ENCODE measurements at regions not wholly inside any gene's neighbourhood (a gene's known extent, or its start where the extent isn't known, plus 50 kb on each side); places are given as distances from the start of the nearest gene placed in this dataset.
A peak's percentile ranks its signal among the peaks of the same experiment; 100 is the strongest.

DNA sequence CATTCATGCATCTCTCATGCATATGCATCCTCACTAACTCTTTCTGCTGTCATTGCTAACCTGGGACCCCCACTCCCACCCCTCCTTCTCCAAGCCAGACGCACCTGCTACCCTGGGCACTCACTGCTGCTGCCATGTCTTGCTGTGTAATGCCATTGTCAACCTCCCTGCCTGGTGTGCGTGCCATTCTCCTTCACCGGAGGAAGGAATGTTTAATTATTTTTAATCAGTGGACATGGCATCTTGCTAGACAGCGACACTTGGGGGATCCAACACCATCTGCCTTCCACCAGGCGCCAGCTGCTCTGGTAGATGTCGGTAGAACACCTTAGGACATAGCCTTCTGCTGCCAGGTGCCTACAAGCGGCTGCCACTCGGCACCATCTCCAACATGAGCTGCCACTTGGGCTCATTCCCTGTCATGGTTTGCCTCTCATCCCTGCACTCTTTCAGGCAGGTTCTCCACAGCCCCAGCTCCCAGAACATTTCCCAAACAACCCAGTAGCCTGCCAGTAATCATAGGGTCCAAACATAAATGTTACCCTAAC is 306.9 kb downstream of the TTLL7 start:
- DNase-seq (ENCODE audit: low spot score) (no peak), ATAC-seq (ENCODE audit: insufficient number of reproducible peaks, low FRiP score, low read depth) (no peak)
- TF ChIP-seq, protein P1, sequence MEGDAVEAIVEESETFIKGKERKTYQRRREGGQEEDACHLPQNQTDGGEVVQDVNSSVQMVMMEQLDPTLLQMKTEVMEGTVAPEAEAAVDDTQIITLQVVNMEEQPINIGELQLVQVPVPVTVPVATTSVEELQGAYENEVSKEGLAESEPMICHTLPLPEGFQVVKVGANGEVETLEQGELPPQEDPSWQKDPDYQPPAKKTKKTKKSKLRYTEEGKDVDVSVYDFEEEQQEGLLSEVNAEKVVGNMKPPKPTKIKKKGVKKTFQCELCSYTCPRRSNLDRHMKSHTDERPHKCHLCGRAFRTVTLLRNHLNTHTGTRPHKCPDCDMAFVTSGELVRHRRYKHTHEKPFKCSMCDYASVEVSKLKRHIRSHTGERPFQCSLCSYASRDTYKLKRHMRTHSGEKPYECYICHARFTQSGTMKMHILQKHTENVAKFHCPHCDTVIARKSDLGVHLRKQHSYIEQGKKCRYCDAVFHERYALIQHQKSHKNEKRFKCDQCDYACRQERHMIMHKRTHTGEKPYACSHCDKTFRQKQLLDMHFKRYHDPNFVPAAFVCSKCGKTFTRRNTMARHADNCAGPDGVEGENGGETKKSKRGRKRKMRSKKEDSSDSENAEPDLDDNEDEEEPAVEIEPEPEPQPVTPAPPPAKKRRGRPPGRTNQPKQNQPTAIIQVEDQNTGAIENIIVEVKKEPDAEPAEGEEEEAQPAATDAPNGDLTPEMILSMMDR (IDR thresholded peaks at IDR 0.05) = no peak
- Histone ChIP-seq H3K4me3 (no peak overlapping the region), H3K4me1 (ENCODE audit: control insufficient read depth in 1 of 2, low read depth in 2 of 2) (peaks cover 5 to 44% of the 10 kb centered on the region in 2 donors), H3K36me3 (no peaks in the 10 kb centered on the region), H3K9me3 (peaks cover 4% of the 10 kb centered on the region), H3K27ac (peak overlapping the region; percentile 68 to 72), H3K27me3 (replicated peaks; ENCODE audit: insufficient read depth) (no peaks in the 10 kb centered on the region)

DNA sequence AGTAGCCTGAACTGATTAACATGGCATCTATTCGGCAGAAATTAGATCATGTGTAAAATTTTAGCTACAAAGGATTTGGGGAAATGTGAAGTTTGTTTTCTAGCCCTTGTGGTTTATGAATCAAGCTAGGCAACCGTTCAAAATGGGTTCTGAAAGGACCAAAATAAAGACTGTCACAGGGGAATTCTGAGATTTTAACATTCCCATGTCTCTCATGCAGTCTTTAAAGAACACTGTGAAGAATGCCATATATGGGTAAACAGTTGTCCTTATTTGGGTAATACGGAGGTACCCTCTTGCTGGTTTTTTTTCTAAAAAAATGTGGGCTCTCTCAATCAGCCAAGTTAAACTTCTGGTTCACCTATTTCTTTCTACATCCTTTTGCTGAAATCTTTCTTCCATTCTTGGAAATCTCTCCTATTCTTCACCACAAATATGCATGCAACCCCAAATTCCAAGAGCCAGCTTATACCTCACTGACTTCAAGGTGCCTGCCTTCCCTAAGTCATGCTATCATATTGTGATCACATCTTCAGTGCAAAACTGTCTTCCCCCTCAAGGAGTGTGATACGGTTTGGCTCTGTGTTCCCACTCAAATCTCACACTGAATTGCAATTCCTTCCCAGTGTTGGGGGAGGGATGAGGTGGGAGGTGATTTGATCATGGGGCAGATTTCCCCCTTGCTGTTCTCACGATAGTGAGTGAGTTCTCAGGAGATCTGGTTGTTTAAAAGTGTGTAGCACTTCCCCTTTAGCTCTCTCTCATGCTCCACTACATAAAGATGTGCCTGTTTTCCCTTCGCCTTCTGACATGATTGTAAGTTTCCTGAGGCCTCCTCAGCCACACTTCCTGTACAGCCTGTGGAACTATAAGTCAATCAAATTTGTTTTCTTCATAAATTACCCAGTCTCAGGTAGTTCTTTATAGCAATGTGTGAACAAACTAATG is 308.7 kb downstream of the TTLL7 start:
- Histone ChIP-seq H3K4me3 (no peak overlapping the region), H3K9me3 (peaks cover 4% of the 10 kb centered on the region), H3K4me1 (ENCODE audit: control insufficient read depth in 1 of 2, low read depth in 2 of 2) (peaks cover 5 to 44% of the 10 kb centered on the region in 2 donors), H3K36me3 (no peaks in the 10 kb centered on the region), H3K27me3 (replicated peaks; ENCODE audit: insufficient read depth) (no peaks in the 10 kb centered on the region), H3K27ac (peak overlapping the region; percentile 49 to 66)
- ATAC-seq (ENCODE audit: insufficient number of reproducible peaks, low FRiP score, low read depth) (peak; percentile 41), DNase-seq (ENCODE audit: low spot score) (no peak)
- TF ChIP-seq, protein P1 (IDR thresholded peaks at IDR 0.05) = no peak

DNA sequence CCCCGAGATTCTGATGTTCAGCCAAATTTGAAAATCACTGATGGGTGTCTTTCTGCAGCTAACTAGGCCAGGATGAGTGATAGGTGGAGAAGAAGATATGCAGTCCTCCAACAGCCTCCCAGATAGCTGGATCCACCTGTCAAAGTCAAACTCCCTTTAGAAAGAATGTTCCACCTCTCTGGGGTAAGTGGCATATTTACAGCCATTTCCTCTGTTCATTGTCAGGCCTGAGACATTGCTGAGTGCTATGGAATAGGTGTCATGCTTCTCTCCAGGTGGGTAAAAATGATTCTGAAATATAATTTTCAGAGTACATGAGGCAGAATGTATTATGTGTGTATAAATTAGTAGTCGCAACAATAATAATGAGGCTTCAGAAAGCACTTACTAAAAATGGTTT is 316.8 kb downstream of the TTLL7 start:
- no peaks in the 10 kb centered on the region for H3K9me3 ChIP-seq
- DNase-seq (ENCODE audit: low spot score) (no peak), ATAC-seq (ENCODE audit: insufficient number of reproducible peaks, low FRiP score, low read depth) (no peak)
- H3K36me3 ChIP-seq = no peaks in the 10 kb centered on the region
- no peak overlapping the region for H3K4me3 ChIP-seq
- TF ChIP-seq, protein P1 (IDR thresholded peaks at IDR 0.05) = no peak
- H3K27me3 ChIP-seq (replicated peaks; ENCODE audit: insufficient read depth) = no peaks in the 10 kb centered on the region
- H3K27ac ChIP-seq = no peak overlapping the region
- no peaks in the 10 kb centered on the region for H3K4me1 ChIP-seq (ENCODE audit: control insufficient read depth in 1 of 2, low read depth in 2 of 2)

GRCh38 chr1:83676106-83676505 is 322.8 kb downstream of the TTLL7 start:
- Histone ChIP-seq H3K4me1 (ENCODE audit: control insufficient read depth in 1 of 2, low read depth in 2 of 2) (no peaks in the 10 kb centered on the region), H3K4me3 (no peak overlapping the region), H3K36me3 (no peaks in the 10 kb centered on the region), H3K9me3 (no peaks in the 10 kb centered on the region), H3K27ac (no peak overlapping the region), H3K27me3 (replicated peaks; ENCODE audit: insufficient read depth) (no peaks in the 10 kb centered on the region)
- ATAC-seq (ENCODE audit: insufficient number of reproducible peaks, low FRiP score, low read depth) (no peak), DNase-seq (ENCODE audit: low spot score) (no peak)
- TF ChIP-seq, protein P1 (IDR thresholded peaks at IDR 0.05) = no peak

- Histone ChIP-seq H3K9me3 (no peaks in the 10 kb centered on the region), H3K36me3 (no peaks in the 10 kb centered on the region), H3K27me3 (replicated peaks; ENCODE audit: insufficient read depth) (no peaks in the 10 kb centered on the region), H3K4me3 (no peak overlapping the region), H3K27ac (no peak overlapping the region), H3K4me1 (ENCODE audit: control insufficient read depth in 1 of 2, low read depth in 2 of 2) (no peaks in the 10 kb centered on the region)
- ATAC-seq (ENCODE audit: insufficient number of reproducible peaks, low FRiP score, low read depth) (no peak), DNase-seq (ENCODE audit: low spot score) (no peak)
- TF ChIP-seq, protein P1 (IDR thresholded peaks at IDR 0.05) = no peak
Measured at GRCh38 chr1:83673312-83673711, 325.6 kb downstream of the TTLL7 start.

All from thoracic aorta (tissue), 2 donors.